GM12878 (cell line): ENCODE measurements at regions not wholly inside any gene's neighbourhood (a gene's known extent, or its start where the extent isn't known, plus 50 kb on each side); places are given as distances from the start of the nearest gene placed in this dataset.

Source experiments
- ATAC-seq: fragments of 200-7000 bp; cut with Tn5 transposase; 3 replicates; pipeline ENCODE4 v1.9.1; 2020; ENCODE audit warnings: mild to moderate bottlenecking, moderate library complexity
- BruUV-seq: library from RNA; stranded (reverse); fragments of 400-500 nt; replicated peaks from 2 replicates; lab custom pipeline; 2021; lab: Mats Ljungman, UMichigan
- CTCF ChIA-PET: fragments of 300-600 bp; sonication (Branson Sonifier 250); formaldehyde crosslinking; extraction: SDS; loops from one replicate; lab custom pipeline; 2021; ENCODE audit warnings: inconsistent platforms; lab: Yijun Ruan, JAX
- POLR2A ChIA-PET: fragments of 350-600 bp; formaldehyde crosslinking; extraction: SDS; loops from one replicate; lab custom pipeline; 2021; ENCODE audit warnings: inconsistent platforms; lab: Charles Lee
- RAD21 ChIA-PET: fragments of 300-600 bp; sonication (Branson Sonifier 250); formaldehyde crosslinking; loops from one replicate; lab custom pipeline; 2023; ENCODE audit warnings: antibody characterized with exemption; ENCODE audit not compliant: unreplicated experiment; lab: Charles Lee
- SMC1A ChIA-PET: fragments of 300-600 bp; sonication (Branson Sonifier 250); formaldehyde crosslinking; loops from one replicate; lab custom pipeline; 2023; ENCODE audit not compliant: unreplicated experiment, uncharacterized antibody; lab: Charles Lee
- DNase-seq: peaks from one replicate; pipeline ENCODE4 v3.0.0-alpha.2; 2011; ENCODE audit warnings: low read depth, low spot score
- FAIRE-seq: peaks from 3 replicates; lab custom pipeline; 2011; peaks lifted over from hg19 to GRCh38; lab: Jason Lieb, UNC
- H2AFZ ChIP-seq: 2 replicates; pipeline ENCODE4 v1.6.0; 2011; ENCODE audit warnings: low read depth, low read length, control low read depth; ENCODE audit not compliant: control insufficient read depth
- H3K27ac ChIP-seq: 2 replicates; pipeline ENCODE4 v1.5.1; 2011; ENCODE audit warnings: control low read depth; ENCODE audit not compliant: control insufficient read depth, insufficient read depth
- H3K27me3 ChIP-seq, 2 experiments: replicated peaks in 1 of 2; 2 replicates each; pipeline versions ENCODE4 v1.6.0 to v1.6.1; 2011; ENCODE audit warnings: low read length in 1 of 2; ENCODE audit not compliant: control insufficient read depth in 2 of 2, insufficient read depth in 2 of 2
- H3K36me3 ChIP-seq, 2 experiments: 2 replicates each; pipeline ENCODE4 v1.5.1; 2011; ENCODE audit warnings: low read length in 1 of 2; ENCODE audit not compliant: control insufficient read depth in 2 of 2, insufficient read depth in 2 of 2
- H3K4me1 ChIP-seq: 2 replicates; pipeline ENCODE4 v1.6.1; 2011; ENCODE audit warnings: mild to moderate bottlenecking, low read length, moderate library complexity, mixed read lengths; ENCODE audit not compliant: control insufficient read depth, insufficient read depth
- H3K4me2 ChIP-seq: 2 replicates; pipeline ENCODE4 v1.6.0; 2011; ENCODE audit warnings: control low read depth; ENCODE audit not compliant: control insufficient read depth, insufficient read depth
- H3K4me3 ChIP-seq: fragments of 200-600 bp; sonication (generic); 2 replicates; pipeline ENCODE4 v1.5.1; 2016
- H3K79me2 ChIP-seq: 2 replicates; pipeline ENCODE4 v1.6.0; 2011; ENCODE audit warnings: low read length; ENCODE audit not compliant: control insufficient read depth, insufficient read depth
- H3K9ac ChIP-seq: 2 replicates; pipeline ENCODE4 v1.8.0; 2011; ENCODE audit warnings: low read length, control low read depth, mixed read lengths; ENCODE audit not compliant: control insufficient read depth, insufficient read depth
- H3K9me3 ChIP-seq: replicated peaks from 3 replicates; pipeline ENCODE4 v1.5.1; 2011; ENCODE audit warnings: mild to moderate bottlenecking, low read length; ENCODE audit not compliant: control insufficient read depth, insufficient read depth
- H4K20me1 ChIP-seq: 2 replicates; pipeline ENCODE4 v1.6.0; 2011; ENCODE audit not compliant: control insufficient read depth, insufficient read depth
- BRCA1 ChIP-seq: IDR thresholded peaks from 2 replicates; pipeline ENCODE4 v1.6.1; 2011; ENCODE audit warnings: low read depth, low read length, improper control_type of control experiment
- FOS ChIP-seq: IDR thresholded peaks from 3 replicates; pipeline ENCODE4 v1.6.1; 2011; ENCODE audit warnings: borderline replicate concordance; ENCODE audit not compliant: insufficient read length; ENCODE audit errors: extremely low read depth
- KLF5 ChIP-seq: fragments of 450-650 bp; IDR thresholded peaks from 2 replicates; pipeline ENCODE4 v1.6.1; 2014; ENCODE audit warnings: mild to moderate bottlenecking; ENCODE audit not compliant: partially characterized antibody
- NFXL1 ChIP-seq: fragments of 450-650 bp; IDR thresholded peaks from 2 replicates; pipeline ENCODE4 v1.6.1; 2017; ENCODE audit warnings: antibody characterized with exemption, mild to moderate bottlenecking, borderline replicate concordance
- NR2F1 ChIP-seq: fragments of 450-650 bp; conservative IDR thresholded peaks from 2 replicates; pipeline ENCODE4 v1.6.1; 2017; ENCODE audit warnings: mild to moderate bottlenecking
- SP1 ChIP-seq: IDR thresholded peaks from one replicate; pipeline ENCODE4 v1.6.1; 2011; ENCODE audit warnings: low read depth, low read length
- SUZ12 ChIP-seq: fragments of 200-600 bp; sonication (generic); IDR thresholded peaks from one replicate; pipeline ENCODE4 v1.6.1; 2018; ENCODE audit warnings: antibody characterized with exemption, mild to moderate bottlenecking; ENCODE audit not compliant: unreplicated experiment
- WGBS: methylation state at CpG from one replicate; pipeline ENCODE4 v1.1.6; 2016; ENCODE audit warnings: low lambda C conversion rate; ENCODE audit not compliant: insufficient replicate concordance, insufficient coverage; ENCODE audit errors: missing lambda C conversion rate; 5-methylcytosine and 5-hydroxymethylcytosine counted together
- in situ Hi-C: fragments of 300-500 bp; cut with MboI; formaldehyde crosslinking; loops from 9 replicates; pipeline ENCODE4 v1.14.3; 2018; ENCODE audit warnings: mixed read lengths
- intact Hi-C: fragments of 100-400 bp; cut with micrococcal nuclease; formaldehyde crosslinking; loops from one replicate; pipeline ENCODE4 v1.14.2; 2022; ENCODE audit not compliant: unreplicated experiment
- TF ChIP-seq, protein P1 (sequence below): fragments of 450-650 bp; IDR thresholded peaks from 2 replicates; pipeline ENCODE4 v1.6.1; 2016; ENCODE audit warnings: mild to moderate bottlenecking
- TF ChIP-seq, protein P2 (sequence below): fragments of 450-650 bp; IDR thresholded peaks from 2 replicates; pipeline ENCODE4 v1.6.1; 2017; ENCODE audit warnings: antibody characterized with exemption, mild to moderate bottlenecking, moderate library complexity

DNA sequence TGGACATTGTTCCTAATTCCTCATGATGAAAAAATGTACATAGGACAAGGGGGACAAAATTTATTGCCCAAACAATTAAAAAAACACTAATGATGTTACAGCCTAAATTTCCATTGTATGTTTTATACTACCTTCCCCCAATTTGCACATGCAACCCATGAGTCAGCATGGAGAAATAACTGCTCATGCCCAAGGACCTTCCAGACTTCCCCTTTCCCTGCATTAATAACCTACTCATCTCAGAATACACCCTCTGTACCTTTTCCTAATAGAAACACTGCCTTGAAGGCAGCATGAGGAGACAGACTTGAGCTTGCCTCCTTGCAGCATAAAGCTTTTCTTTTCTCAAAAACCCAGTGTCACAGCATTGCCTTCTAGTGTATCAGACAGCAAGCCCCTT, 2402.8 kb downstream of the TP53TG3F start (continued):
- TF ChIP-seq NR2F1 = no peak
- TF ChIP-seq, all 136 proteins: peak for 0

DNA sequence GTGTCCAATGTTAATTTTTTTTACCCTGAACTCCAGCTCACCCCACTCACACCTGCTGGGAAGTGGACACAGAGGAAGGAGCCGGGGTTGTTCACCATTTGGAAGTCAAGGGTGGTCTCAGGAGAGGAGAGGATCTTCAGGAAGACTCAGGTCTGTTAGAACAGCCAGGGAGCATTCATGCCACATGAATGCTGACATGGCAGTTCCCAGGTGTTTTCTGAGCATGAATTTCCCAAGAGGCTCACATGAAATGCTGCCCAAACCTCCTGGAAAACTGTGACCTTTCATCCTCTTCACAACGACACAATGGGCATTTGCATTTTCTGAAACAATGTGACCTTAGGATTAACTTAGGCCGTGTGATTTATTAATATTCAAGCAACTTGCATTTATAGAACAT, 2409.2 kb downstream of the TP53TG3F start:
- Histone ChIP-seq H3K4me2 (no peak overlapping the region), H3K79me2 (no peaks in the 10 kb centered on the region), H3K27me3 (no peaks in the 10 kb centered on the region), H3K9me3 (no peaks in the 10 kb centered on the region), H3K9ac (no peak overlapping the region), H3K4me1 (no peaks in the 10 kb centered on the region), H2AFZ (no peak overlapping the region), H3K27ac (no peak overlapping the region), H4K20me1 (no peaks in the 10 kb centered on the region), H3K36me3 (no peaks in the 10 kb centered on the region), H3K4me3 (no peak overlapping the region)
- BruUV-seq = no TSS peak
- no peak for ATAC-seq
- in situ Hi-C loops (no loop called here), intact Hi-C loops (no loop called here)
- WGBS = 9% methylated on average over 3 of the region's 3 CpGs
- ChIA-PET CTCF (no interaction called here), POLR2A (no interaction called here), RAD21 (no interaction called here), SMC1A (no interaction called here)
- no peak for DNase-seq
- no peak for FAIRE-seq
- TF ChIP-seq, protein P1, sequence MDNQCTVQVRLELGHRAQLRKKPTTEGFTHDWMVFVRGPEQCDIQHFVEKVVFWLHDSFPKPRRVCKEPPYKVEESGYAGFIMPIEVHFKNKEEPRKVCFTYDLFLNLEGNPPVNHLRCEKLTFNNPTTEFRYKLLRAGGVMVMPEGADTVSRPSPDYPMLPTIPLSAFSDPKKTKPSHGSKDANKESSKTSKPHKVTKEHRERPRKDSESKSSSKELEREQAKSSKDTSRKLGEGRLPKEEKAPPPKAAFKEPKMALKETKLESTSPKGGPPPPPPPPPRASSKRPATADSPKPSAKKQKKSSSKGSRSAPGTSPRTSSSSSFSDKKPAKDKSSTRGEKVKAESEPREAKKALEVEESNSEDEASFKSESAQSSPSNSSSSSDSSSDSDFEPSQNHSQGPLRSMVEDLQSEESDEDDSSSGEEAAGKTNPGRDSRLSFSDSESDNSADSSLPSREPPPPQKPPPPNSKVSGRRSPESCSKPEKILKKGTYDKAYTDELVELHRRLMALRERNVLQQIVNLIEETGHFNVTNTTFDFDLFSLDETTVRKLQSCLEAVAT = no peak
- TF ChIP-seq KLF5 = no peak
- no peak for TF ChIP-seq FOS
- no peak for TF ChIP-seq SP1
- TF ChIP-seq NFXL1 = no peak
- TF ChIP-seq, protein P2, sequence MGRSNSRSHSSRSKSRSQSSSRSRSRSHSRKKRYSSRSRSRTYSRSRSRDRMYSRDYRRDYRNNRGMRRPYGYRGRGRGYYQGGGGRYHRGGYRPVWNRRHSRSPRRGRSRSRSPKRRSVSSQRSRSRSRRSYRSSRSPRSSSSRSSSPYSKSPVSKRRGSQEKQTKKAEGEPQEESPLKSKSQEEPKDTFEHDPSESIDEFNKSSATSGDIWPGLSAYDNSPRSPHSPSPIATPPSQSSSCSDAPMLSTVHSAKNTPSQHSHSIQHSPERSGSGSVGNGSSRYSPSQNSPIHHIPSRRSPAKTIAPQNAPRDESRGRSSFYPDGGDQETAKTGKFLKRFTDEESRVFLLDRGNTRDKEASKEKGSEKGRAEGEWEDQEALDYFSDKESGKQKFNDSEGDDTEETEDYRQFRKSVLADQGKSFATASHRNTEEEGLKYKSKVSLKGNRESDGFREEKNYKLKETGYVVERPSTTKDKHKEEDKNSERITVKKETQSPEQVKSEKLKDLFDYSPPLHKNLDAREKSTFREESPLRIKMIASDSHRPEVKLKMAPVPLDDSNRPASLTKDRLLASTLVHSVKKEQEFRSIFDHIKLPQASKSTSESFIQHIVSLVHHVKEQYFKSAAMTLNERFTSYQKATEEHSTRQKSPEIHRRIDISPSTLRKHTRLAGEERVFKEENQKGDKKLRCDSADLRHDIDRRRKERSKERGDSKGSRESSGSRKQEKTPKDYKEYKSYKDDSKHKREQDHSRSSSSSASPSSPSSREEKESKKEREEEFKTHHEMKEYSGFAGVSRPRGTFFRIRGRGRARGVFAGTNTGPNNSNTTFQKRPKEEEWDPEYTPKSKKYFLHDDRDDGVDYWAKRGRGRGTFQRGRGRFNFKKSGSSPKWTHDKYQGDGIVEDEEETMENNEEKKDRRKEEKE = no peak
- no peak for TF ChIP-seq BRCA1
- no peak for TF ChIP-seq SUZ12
